ENCODE measurements at regions not wholly inside any gene's neighbourhood (a gene's known extent, or its start where the extent isn't known, plus 50 kb on each side); places are given as distances from the start of the nearest gene placed in this dataset.
"Not testable (repeated sequence)": the region's sequence is repeated elsewhere in the genome, so short reads cannot be mapped to it uniquely, and the experiment has no call there.

DNA sequence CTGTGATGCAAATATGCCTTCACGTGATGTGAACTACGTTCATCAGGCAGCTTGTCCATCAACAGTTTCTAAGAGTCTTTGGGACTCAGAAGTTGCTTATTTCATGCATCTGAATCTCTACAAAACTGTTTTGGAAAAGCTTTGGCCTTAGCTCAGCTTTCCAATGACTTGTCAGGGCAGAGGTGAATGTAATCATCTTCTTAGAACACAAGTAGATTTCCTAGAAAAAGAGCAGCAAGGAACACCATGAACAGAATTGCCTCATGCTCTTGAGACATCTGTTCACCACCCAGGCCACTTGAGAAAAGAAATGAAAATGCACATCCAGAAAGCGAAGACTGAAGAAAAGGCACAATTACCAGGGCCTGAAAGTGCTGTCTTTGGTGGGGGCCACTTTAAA, 105.8 kb upstream of the PDHA1 start:
- DNase-seq (ENCODE audit: low spot score): no peak

GRCh38 chrX:19243431-19243830, 100.3 kb upstream of the PDHA1 start:
- no peak for DNase-seq (ENCODE audit: low spot score)

- not testable (repeated sequence) for DNase-seq (ENCODE audit: low spot score)
Measured at GRCh38 chrX:19244921-19245320, 98.8 kb upstream of the PDHA1 start.

DNA sequence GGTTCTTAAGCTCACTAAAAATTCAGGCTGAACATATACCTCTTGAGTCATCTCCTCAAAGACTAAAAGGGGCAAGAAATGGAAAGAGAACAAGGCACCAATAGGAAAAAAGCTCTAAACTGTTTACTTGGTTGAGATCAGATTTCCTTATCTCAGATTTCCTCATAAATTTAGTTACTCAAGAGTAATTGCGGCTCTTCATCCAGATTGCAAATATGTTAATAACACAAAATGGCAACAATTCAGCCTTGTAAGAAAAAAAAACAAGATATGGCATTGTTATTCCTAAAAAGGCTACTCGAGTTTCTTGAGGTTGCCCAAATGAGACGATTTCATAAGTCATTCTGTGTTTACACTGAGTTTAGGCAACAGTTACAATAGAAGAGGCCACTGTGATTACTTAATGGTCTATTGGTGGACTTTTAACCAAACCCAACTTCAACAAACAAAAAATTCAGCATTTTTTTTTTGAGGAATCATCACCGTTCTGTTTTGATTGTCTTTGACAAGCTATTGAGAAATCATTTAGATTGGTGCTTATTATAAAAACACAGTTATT, 97.9 kb upstream of the PDHA1 start:
- no peak for DNase-seq (ENCODE audit: low spot score)

- DNase-seq (ENCODE audit: low spot score): no peak
Measured at GRCh38 chrX:19256986-19257385, 86.7 kb upstream of the PDHA1 start.

DNA sequence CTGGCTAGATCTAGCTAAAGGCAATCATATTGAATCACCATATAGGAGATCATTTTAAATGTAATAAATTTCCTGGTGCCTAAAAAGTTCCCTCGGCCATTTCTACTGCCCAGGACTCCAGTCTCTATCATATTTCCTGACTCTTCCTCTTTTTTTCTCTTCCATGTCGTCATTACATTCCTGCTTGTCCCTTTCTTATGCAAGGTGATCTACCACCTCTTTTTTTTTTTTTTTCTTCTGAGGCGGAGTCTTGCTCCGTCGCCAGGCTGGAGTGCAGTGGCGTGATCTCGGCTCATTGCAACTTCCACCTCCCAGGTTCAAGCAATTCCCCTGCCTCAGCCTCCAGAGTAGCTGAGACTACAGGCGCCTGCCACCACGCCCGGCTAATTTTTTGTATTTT, 82.7 kb upstream of the PDHA1 start:
- not testable (repeated sequence) for DNase-seq (ENCODE audit: low spot score)

- no peak for DNase-seq (ENCODE audit: low spot score)
Measured at GRCh38 chrX:19270727-19271126, 73.0 kb upstream of the PDHA1 start.

DNA sequence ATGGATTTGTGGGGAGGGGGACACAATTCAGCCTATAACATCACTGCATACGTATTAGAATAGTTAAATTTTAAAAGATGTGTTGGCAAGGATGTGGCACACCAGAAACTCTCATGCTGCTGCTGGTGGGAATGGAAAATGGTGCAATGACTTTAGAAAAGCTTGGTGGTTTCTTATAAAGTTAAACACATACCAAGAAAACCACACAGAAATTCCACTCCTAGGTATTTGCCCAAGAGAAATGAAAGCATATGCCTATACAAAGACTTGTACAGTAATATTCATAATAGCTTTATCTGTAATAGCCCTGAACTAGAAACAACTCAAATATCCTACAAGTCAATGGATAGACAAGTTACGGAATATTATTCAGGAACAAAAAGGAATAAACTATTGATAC, 71.3 kb upstream of the PDHA1 start:
- DNase-seq (ENCODE audit: low spot score): no peak

GRCh38 chrX:19280636-19281035, 63.1 kb upstream of the PDHA1 start:
- no peak for DNase-seq (ENCODE audit: low spot score)

DNA sequence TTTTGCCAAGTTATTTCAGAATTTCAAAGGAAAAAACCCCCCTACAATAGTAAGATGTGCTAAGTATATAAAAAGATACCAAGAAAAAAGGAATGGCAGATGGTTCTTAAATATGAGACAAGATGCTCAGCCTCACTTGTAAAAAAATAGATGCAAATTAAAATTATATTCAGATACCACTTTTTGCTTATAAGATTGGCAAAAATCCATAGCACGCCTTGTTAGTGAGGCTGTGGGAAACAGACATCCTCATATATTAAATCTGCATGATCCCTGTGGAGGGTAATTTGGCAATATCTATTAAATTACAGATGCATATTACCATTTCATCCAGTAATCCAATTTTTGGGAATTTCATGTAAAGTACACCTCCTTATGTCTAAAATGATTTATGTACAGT, 62.5 kb upstream of the PDHA1 start:
- no peak for DNase-seq (ENCODE audit: low spot score)

- no peak for DNase-seq (ENCODE audit: low spot score)
Measured at GRCh38 chrX:19283597-19284339, 60.0 kb upstream of the PDHA1 start.

DNA sequence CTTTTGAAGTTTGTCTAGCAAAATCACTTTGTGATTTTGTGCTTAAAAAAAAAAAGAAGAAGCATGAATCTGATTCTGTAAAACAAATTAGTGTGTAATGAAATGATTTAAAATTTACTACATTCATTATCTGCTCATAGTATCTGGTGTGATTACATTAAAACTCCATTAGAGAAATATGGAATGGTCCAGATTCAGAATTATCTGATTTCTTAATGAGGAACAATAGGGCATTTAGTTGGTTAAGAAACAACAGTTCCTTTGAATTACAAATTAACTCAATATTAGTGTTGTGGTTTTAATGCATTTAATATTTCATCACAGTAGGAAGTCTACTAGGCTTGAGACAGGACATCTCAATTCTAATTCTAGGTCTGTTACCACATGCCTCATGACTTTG, 57.9 kb upstream of the PDHA1 start:
- DNase-seq (ENCODE audit: low spot score): no peak

DNA sequence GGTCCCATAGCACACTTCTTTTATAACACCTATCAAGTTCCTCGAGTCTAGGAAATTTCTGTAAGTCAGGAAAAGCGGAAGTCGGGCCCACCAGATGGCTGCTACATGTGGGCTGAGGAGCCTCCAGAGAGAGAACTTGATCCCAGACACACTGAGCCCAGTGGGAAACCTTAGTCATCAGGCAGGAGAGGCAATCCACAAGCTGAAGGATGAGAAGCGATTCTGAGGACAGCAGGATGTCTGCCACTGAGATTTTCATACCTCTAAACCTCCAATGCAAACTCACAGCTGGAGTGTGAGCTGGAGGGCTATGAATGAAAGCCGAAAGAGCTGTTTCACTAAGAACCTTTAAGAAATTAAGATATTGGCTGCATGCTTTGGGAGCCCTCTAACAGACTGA, 52.6 kb upstream of the PDHA1 start:
- no peak for DNase-seq (ENCODE audit: low spot score)

- no peak for DNase-seq (ENCODE audit: low spot score)
Measured at GRCh38 chrX:19293606-19294325, 50.0 kb upstream of the PDHA1 start.
